ENCODE measurements at regions not wholly inside any gene's neighbourhood (a gene's known extent, or its start where the extent isn't known, plus 50 kb on each side); places are given as distances from the start of the nearest gene placed in this dataset.

- TF ChIP-seq CTCF (IDR thresholded peaks at IDR 0.05): no peak
- H3K4me1 ChIP-seq: no peaks in the 10 kb centered on the region
- DNase-seq: no peak
- 70 to 78% methylated on average over 5 of the region's 5 CpGs for WGBS, 2 donors
- no peak for ATAC-seq
- no peaks in the 10 kb centered on the region for H3K36me3 ChIP-seq
- no peaks in the 10 kb centered on the region for H3K9me3 ChIP-seq
- no peak for FAIRE-seq
- H3K27ac ChIP-seq: no peak overlapping the region
- no peak overlapping the region for H3K4me3 ChIP-seq
- intact Hi-C loops (cut with DNase I): no loop called here
- no peaks in the 10 kb centered on the region for H3K27me3 ChIP-seq
Measured at GRCh38 chr5:53418826-53419658, 61.4 kb upstream of the FST start.

- no peak for ATAC-seq
- no peak for FAIRE-seq
- no peak for TF ChIP-seq CTCF (IDR thresholded peaks at IDR 0.05)
- no peak overlapping the region for H3K27ac ChIP-seq
- 69 to 84% methylated on average over 3 of the region's 3 CpGs for WGBS, 2 donors
- no peaks in the 10 kb centered on the region for H3K9me3 ChIP-seq
- no peaks in the 10 kb centered on the region for H3K4me1 ChIP-seq
- H3K36me3 ChIP-seq: no peaks in the 10 kb centered on the region
- no peak overlapping the region for H3K4me3 ChIP-seq
- intact Hi-C loops (cut with DNase I): no loop called here
- no peaks in the 10 kb centered on the region for H3K27me3 ChIP-seq
- no peak for DNase-seq
Measured at GRCh38 chr5:53422539-53422938, 57.9 kb upstream of the FST start.

GRCh38 chr5:53423724-53424123 lies 56.7 kb upstream of the FST start:
- H3K9me3 ChIP-seq: no peaks in the 10 kb centered on the region
- no peaks in the 10 kb centered on the region for H3K4me1 ChIP-seq
- ATAC-seq (no peak), DNase-seq (no peak), FAIRE-seq (no peak)
- no peak overlapping the region for H3K4me3 ChIP-seq
- H3K27ac ChIP-seq: no peak overlapping the region
- no peaks in the 10 kb centered on the region for H3K36me3 ChIP-seq
- intact Hi-C loops (cut with DNase I): no loop called here
- no peaks in the 10 kb centered on the region for H3K27me3 ChIP-seq
- 68 to 73% methylated on average over 1 of the region's 1 CpG for WGBS, 2 donors
- TF ChIP-seq CTCF (IDR thresholded peaks at IDR 0.05): no peak

GRCh38 chr5:53424686-53425615 lies 55.5 kb upstream of the FST start:
- no peak overlapping the region for H3K4me3 ChIP-seq
- ATAC-seq (no peak), FAIRE-seq (no peak), DNase-seq (no peak)
- no peaks in the 10 kb centered on the region for H3K9me3 ChIP-seq
- H3K4me1 ChIP-seq: no peaks in the 10 kb centered on the region
- H3K27me3 ChIP-seq: no peaks in the 10 kb centered on the region
- no peak for TF ChIP-seq CTCF (IDR thresholded peaks at IDR 0.05)
- 48 to 65% methylated on average over 9 of the region's 9 CpGs for WGBS, 2 donors
- H3K36me3 ChIP-seq: no peaks in the 10 kb centered on the region
- intact Hi-C loops (cut with DNase I): no loop called here
- no peak overlapping the region for H3K27ac ChIP-seq
